C4-2B (cell line): ENCODE measurements at regions not wholly inside any gene's neighbourhood (a gene's known extent, or its start where the extent isn't known, plus 50 kb on each side); places are given as distances from the start of the nearest gene placed in this dataset.

Experiments
- H3K27ac ChIP-seq: fragments of 450-650 bp; 2 replicates; pipeline ENCODE4 v1.5.1; 2017
- CTCF ChIP-seq: fragments of 450-650 bp; conservative IDR thresholded peaks from 2 replicates; pipeline ENCODE4 v1.5.1; 2017; ENCODE audit warnings: mild to moderate bottlenecking
- ZFX ChIP-seq: fragments of 450-650 bp; IDR thresholded peaks from 2 replicates; pipeline ENCODE4 v1.6.1; 2017

- H3K27ac ChIP-seq, result no peak overlapping the region
- TF ChIP-seq ZFX (no peak), CTCF (no peak)
Observed at GRCh38 chr6:91303326-91303725, 716.5 kb upstream of the MAP3K7 start.

- no peak overlapping the region for H3K27ac ChIP-seq
- TF ChIP-seq ZFX (no peak), CTCF (no peak)
Observed at GRCh38 chr6:91299544-91300491, 712.9 kb upstream of the MAP3K7 start.

GRCh38 chr6:91298543-91299145 is 711.8 kb upstream of the MAP3K7 start:
- TF ChIP-seq CTCF (no peak), ZFX (no peak)

GRCh38 chr6:91293395-91293794 is 706.5 kb upstream of the MAP3K7 start:
- TF ChIP-seq CTCF, result no peak
- no peak for TF ChIP-seq ZFX
- H3K27ac ChIP-seq, result no peak overlapping the region

More at GRCh38 chr6:91298543-91299145, 711.8 kb upstream of the MAP3K7 start:
- no peak overlapping the region for H3K27ac ChIP-seq

GRCh38 chr6:91291071-91291470 is 704.2 kb upstream of the MAP3K7 start:
- H3K27ac ChIP-seq, result no peak overlapping the region
- no peak for TF ChIP-seq ZFX
- TF ChIP-seq CTCF, result no peak

- TF ChIP-seq ZFX (no peak), CTCF (no peak)
- no peak overlapping the region for H3K27ac ChIP-seq
Observed at GRCh38 chr6:91288741-91289140, 701.9 kb upstream of the MAP3K7 start.

- TF ChIP-seq CTCF (no peak), ZFX (no peak)
- no peak overlapping the region for H3K27ac ChIP-seq
Observed at GRCh38 chr6:91281901-91282300, 695.0 kb upstream of the MAP3K7 start.
